Body of pancreas (tissue), 4 donors: ENCODE measurements at regions not wholly inside any gene's neighbourhood (a gene's known extent, or its start where the extent isn't known, plus 50 kb on each side); places are given as distances from the start of the nearest gene placed in this dataset.
A peak's percentile ranks its signal among the peaks of the same experiment; 100 is the strongest.

Experiments
- ATAC-seq: fragments of 150-250 bp; one replicate; pipeline ENCODE4 v1.9.1; 2016
- DNase-seq, 4 donors: peaks; one replicate each; pipeline ENCODE4 v3.0.0-alpha.2; 2019
- H3K27ac ChIP-seq, 4 donors: fragments of 200-600 bp; sonication (generic); 1 replicate in 3 of 4; 2 replicates in 1 of 4; pipeline versions ENCODE4 v1.5.1 to v1.6.1; 2016 to 2019; ENCODE audit warnings: mild to moderate bottlenecking in 1 of 4, mixed read lengths in 1 of 4, moderate library complexity in 1 of 4
- H3K27me3 ChIP-seq, 2 donors: fragments of 200-600 bp; sonication (generic); one replicate each; pipeline ENCODE4 v1.6.0; 2016; ENCODE audit warnings: mild to moderate bottlenecking in 1 of 2
- H3K36me3 ChIP-seq, 2 donors: fragments of 200-600 bp; sonication (generic); replicated peaks in 1 of 2; 2 replicates each; pipeline ENCODE4 v1.5.1; 2016; ENCODE audit warnings: low read depth in 2 of 2; ENCODE audit not compliant: insufficient read depth in 1 of 2
- H3K4me1 ChIP-seq: fragments of 200-600 bp; sonication (generic); one replicate; pipeline ENCODE4 v1.6.0; 2016
- H3K4me3 ChIP-seq, 2 donors: fragments of 200-600 bp; sonication (generic); 1 replicate in 1 of 2; 2 replicates in 1 of 2; pipeline ENCODE4 v1.5.1; 2016 to 2019
- H3K9me3 ChIP-seq, 3 donors: fragments of 200-600 bp; sonication (generic); 1 replicate in 2 of 3; 2 replicates in 1 of 3; pipeline ENCODE4 v1.5.1; 2016
- POLR2A ChIP-seq, 3 donors: fragments of 450-650 bp; IDR thresholded peaks; one replicate each; pipeline ENCODE4 v1.6.1; 2016; ENCODE audit warnings: antibody characterized with exemption in 3 of 3, mild to moderate bottlenecking in 2 of 3
- WGBS, 2 donors: methylation state at CpG; one replicate each; pipeline ENCODE4 v1.1.5; 2017; 5-methylcytosine and 5-hydroxymethylcytosine counted together
- intact Hi-C: fragments of 100-400 bp; cut with DNase I; formaldehyde crosslinking; loops from one replicate; pipeline ENCODE4 v1.15.1; 2023
- TF ChIP-seq, protein P1 (sequence below), 7 experiments: fragments of 450-650 bp in 4 of 7; fragments of 200-600 bp in 3 of 7; sonication (generic) in 3 of 7; IDR thresholded peaks; one replicate each; pipeline ENCODE4 v1.5.1; 2016 to 2019; ENCODE audit warnings: antibody characterized with exemption in 7 of 7

DNA sequence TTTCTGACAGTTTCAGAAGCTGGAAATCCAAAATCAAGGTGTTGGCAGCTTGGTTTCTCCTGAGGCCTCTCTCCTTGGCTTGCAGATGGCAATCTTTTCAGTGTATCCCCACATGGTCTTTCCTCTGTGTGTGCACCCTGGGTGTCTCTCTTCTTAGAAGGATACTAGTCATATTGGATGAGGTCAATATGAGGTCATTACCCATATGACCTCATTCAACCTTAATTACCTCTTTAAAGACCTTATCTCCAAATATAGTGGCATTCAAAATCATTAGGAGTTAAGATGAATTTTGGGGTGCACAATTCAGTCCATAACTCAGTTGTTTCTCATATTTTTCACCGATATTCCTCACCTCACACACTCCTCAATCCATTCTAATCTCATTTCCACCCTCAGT, 92.4 kb upstream of the TGM3 start:
- intact Hi-C loops: no loop called here
- TF ChIP-seq, protein P1, sequence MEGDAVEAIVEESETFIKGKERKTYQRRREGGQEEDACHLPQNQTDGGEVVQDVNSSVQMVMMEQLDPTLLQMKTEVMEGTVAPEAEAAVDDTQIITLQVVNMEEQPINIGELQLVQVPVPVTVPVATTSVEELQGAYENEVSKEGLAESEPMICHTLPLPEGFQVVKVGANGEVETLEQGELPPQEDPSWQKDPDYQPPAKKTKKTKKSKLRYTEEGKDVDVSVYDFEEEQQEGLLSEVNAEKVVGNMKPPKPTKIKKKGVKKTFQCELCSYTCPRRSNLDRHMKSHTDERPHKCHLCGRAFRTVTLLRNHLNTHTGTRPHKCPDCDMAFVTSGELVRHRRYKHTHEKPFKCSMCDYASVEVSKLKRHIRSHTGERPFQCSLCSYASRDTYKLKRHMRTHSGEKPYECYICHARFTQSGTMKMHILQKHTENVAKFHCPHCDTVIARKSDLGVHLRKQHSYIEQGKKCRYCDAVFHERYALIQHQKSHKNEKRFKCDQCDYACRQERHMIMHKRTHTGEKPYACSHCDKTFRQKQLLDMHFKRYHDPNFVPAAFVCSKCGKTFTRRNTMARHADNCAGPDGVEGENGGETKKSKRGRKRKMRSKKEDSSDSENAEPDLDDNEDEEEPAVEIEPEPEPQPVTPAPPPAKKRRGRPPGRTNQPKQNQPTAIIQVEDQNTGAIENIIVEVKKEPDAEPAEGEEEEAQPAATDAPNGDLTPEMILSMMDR (IDR thresholded peaks at IDR 0.05): no peak
- TF ChIP-seq POLR2A (IDR thresholded peaks at IDR 0.05): no peak
- Histone ChIP-seq H3K9me3 (no peaks in the 10 kb centered on the region), H3K27me3 (no peaks in the 10 kb centered on the region), H3K4me1 (peaks cover 15% of the 10 kb centered on the region), H3K36me3 (no peaks in the 10 kb centered on the region), H3K4me3 (no peak overlapping the region), H3K27ac (no peak overlapping the region)
- ATAC-seq: no peak
- DNase-seq: no peak
- 74 to 100% methylated on average over 1 of the region's 1 CpG for WGBS, 2 donors

DNA sequence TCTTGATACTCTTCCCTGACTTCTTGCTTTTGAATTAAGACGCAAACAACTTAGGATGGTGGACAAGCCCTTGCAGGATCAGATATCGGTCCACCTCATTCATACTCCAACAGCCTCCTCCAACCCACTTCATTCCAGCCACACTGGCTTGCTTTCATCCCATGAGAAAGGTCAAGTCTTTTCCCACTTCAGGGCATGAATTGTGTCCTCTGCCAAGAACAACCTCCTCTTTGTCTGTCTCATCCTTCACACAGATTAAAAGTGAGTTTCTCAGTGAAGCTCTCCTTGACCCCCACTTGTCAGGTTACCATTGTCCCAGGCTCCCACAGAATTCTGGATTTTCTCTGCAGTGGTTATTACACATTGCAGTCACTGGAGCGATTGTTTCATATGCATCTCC, 91.8 kb upstream of the TGM3 start:
- H3K27me3 ChIP-seq: no peaks in the 10 kb centered on the region
- intact Hi-C loops: no loop called here
- H3K27ac ChIP-seq: no peak overlapping the region
- no peak for DNase-seq
- peaks cover 15% of the 10 kb centered on the region for H3K4me1 ChIP-seq
- no peaks in the 10 kb centered on the region for H3K36me3 ChIP-seq
- ATAC-seq: no peak
- TF ChIP-seq, protein P1 (IDR thresholded peaks at IDR 0.05): no peak
- TF ChIP-seq POLR2A (IDR thresholded peaks at IDR 0.05): no peak
- no peak overlapping the region for H3K4me3 ChIP-seq
- H3K9me3 ChIP-seq: no peaks in the 10 kb centered on the region
- WGBS, 2 donors: 79 to 85% methylated on average over 3 of the region's 3 CpGs

DNA sequence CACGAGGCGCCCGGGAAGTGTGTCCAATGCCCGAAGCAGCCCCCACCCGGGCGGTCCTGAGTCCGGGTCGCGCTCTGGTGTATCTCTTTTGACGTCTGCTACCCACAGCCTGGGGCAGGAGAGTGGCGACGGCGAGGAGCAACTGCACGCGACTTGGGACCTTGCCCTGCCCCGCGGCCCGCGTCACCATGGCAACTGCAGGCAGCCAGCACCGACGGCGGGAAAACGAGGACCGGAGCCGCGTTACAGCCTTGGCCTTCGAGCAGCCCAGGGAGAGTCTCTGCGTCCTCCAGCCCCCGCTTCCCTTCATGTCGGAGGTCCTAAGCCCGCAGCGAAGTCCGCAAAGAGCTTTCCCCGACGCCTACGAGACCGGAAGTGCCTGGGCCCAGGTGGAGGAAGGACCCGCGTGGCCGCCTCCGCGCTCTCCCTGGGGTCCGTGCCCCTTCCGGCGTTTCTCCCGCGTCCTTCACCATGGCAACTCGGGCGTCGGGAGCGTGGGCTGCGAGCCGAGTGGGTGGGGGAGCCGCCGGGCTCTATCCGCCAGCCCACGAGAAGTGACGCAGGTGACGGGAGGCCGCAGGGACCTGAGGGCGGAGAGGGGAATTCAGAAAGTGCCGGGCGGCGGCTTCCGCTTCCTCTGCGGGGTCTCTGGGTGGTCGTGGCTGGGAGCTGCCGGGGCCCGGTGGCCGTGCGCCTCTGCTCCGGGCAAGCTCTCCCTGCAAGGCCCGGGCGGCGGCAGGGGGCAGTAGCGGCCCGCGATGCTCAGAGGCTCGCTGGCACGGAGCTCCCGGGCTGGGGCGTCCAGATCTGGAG, 88.6 kb upstream of the TGM3 start:
- DNase-seq (peak; percentile 76 to 89 (median 80)), ATAC-seq (peak; percentile 91)
- Histone ChIP-seq H3K4me3 (peak overlapping the region; percentile 29 to 41), H3K27me3 (no peaks in the 10 kb centered on the region), H3K4me1 (peaks cover 15% of the 10 kb centered on the region), H3K9me3 (no peaks in the 10 kb centered on the region), H3K27ac (peak overlapping the region in 2 of 4 donors; percentile 12 to 51), H3K36me3 (no peaks in the 10 kb centered on the region)
- intact Hi-C loops: loop anchor here (5.0 kb wide), 1 partner anchor 245 kb away; no protein-coding TSS in a partner anchor
- WGBS, 2 donors: 1 to 12% methylated on average over 13 to 82 of the region's 82 CpGs
- peak in 1 of 3 donors; percentile 23 for TF ChIP-seq POLR2A (IDR thresholded peaks at IDR 0.05)
- TF ChIP-seq, protein P1 (IDR thresholded peaks at IDR 0.05): peak; percentile 71 to 86 (median 84)

DNA sequence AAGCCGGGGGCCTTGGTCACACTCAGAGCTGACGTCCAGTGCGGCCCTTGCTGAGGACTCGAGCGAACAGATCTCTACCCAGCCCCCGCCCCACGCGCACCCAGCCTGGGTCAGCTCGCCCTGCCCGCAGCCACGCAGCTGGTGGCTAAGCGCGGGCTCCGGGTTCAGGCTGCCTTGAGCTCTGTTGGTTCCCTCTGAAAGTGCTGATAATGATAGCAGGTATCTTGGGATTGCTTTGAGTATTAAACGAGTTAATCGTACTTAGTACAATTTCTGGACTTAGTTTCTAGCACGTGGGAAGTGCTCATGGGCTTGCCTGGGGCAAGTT, 88.1 kb upstream of the TGM3 start:
- H3K9me3 ChIP-seq: no peaks in the 10 kb centered on the region
- DNase-seq: no peak
- TF ChIP-seq POLR2A (IDR thresholded peaks at IDR 0.05): no peak
- TF ChIP-seq, protein P1 (IDR thresholded peaks at IDR 0.05): no peak
- WGBS, 2 donors: 7 to 9% methylated on average over 15 to 16 of the region's 17 CpGs
- peak overlapping the region in 2 of 4 donors; percentile 12 to 51 for H3K27ac ChIP-seq
- H3K4me3 ChIP-seq: peak overlapping the region in 1 of 2 donors; percentile 41
- intact Hi-C loops: loop anchor here (5.0 kb wide), 1 partner anchor 245 kb away; no protein-coding TSS in a partner anchor
- no peaks in the 10 kb centered on the region for H3K27me3 ChIP-seq
- H3K4me1 ChIP-seq: peaks cover 15% of the 10 kb centered on the region
- no peak for ATAC-seq
- no peaks in the 10 kb centered on the region for H3K36me3 ChIP-seq

DNA sequence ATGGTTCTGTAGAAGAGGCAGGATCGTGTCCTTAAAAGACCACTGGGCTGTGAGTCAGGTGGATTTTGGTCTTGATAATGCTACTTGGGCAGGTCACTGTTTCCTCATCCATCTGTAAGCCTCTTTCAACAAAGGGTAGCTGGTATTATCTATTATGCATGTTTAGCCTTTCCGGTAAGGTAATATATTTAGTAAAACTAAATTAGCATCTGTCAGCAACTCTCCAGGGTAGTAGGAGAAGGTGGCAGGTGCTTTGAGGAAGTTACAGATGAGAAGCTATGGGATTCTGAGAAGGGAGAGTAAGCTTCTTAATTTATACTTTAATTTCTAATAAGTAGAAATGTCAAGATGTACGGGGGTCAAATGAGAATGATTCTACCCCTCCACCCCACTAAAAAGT, 86.9 kb upstream of the TGM3 start:
- H3K9me3 ChIP-seq: no peaks in the 10 kb centered on the region
- H3K27me3 ChIP-seq: no peaks in the 10 kb centered on the region
- no peak overlapping the region for H3K27ac ChIP-seq
- peaks cover 15% of the 10 kb centered on the region for H3K4me1 ChIP-seq
- 63 to 73% methylated on average over 3 of the region's 3 CpGs for WGBS, 2 donors
- DNase-seq (no peak), ATAC-seq (no peak)
- H3K4me3 ChIP-seq: no peak overlapping the region
- no peak for TF ChIP-seq POLR2A (IDR thresholded peaks at IDR 0.05)
- TF ChIP-seq, protein P1 (IDR thresholded peaks at IDR 0.05): no peak
- no peaks in the 10 kb centered on the region for H3K36me3 ChIP-seq
- intact Hi-C loops: loop anchor here (5.0 kb wide), 1 partner anchor 243 kb away; no protein-coding TSS in a partner anchor
